Uterus (tissue), 3 donors: ENCODE measurements at regions not wholly inside any gene's neighbourhood (a gene's known extent, or its start where the extent isn't known, plus 50 kb on each side); places are given as distances from the start of the nearest gene placed in this dataset.

Source experiments
- DNase-seq, 2 donors: peaks; one replicate each; pipeline ENCODE4 v3.0.0-alpha.2; 2019 to 2020
- H3K27ac ChIP-seq, 2 donors: fragments of 200-600 bp; sonication (generic); 1 replicate in 1 of 2; 2 replicates in 1 of 2; pipeline ENCODE4 v1.5.1; 2016 to 2018
- H3K27me3 ChIP-seq, 2 donors: fragments of 200-600 bp; sonication (generic); one replicate each; pipeline ENCODE4 v1.5.1; 2018 to 2019; ENCODE audit warnings: control low read depth in 1 of 2
- H3K36me3 ChIP-seq, 2 donors: fragments of 200-600 bp; sonication (generic); one replicate each; pipeline ENCODE4 v1.5.1; 2019; ENCODE audit warnings: control low read depth in 1 of 2
- H3K4me1 ChIP-seq, 2 donors: fragments of 200-600 bp; sonication (generic); one replicate each; pipeline ENCODE4 v1.5.1; 2018 to 2019; ENCODE audit warnings: control low read depth in 1 of 2
- H3K4me3 ChIP-seq, 2 donors: fragments of 200-600 bp; sonication (generic); 1 replicate in 1 of 2; 2 replicates in 1 of 2; pipeline ENCODE4 v1.5.1; 2018 to 2019; ENCODE audit warnings: mild to moderate bottlenecking in 1 of 2
- H3K9me3 ChIP-seq, 2 donors: fragments of 200-600 bp; sonication (generic); one replicate each; pipeline ENCODE4 v1.5.1; 2019; ENCODE audit warnings: control low read depth in 1 of 2
- CTCF ChIP-seq, 4 experiments: fragments of 200-600 bp in 2 of 4; fragments of 450-650 bp in 2 of 4; sonication (generic) in 2 of 4; IDR thresholded peaks; one replicate each; pipeline ENCODE4 v1.5.1; 2016 to 2019; ENCODE audit warnings: antibody characterized with exemption in 4 of 4, mild to moderate bottlenecking in 2 of 4, moderate library complexity in 1 of 4
- POLR2A ChIP-seq, 2 donors: fragments of 450-650 bp; IDR thresholded peaks; one replicate each; pipeline ENCODE4 v1.6.1; 2016; ENCODE audit warnings: antibody characterized with exemption in 2 of 2, mild to moderate bottlenecking in 1 of 2, moderate library complexity in 1 of 2
- intact Hi-C: fragments of 100-400 bp; cut with DNase I; formaldehyde crosslinking; loops from one replicate; pipeline ENCODE4 v1.15.1; 2023; ENCODE audit warnings: low total_unique reads
- donor health status: DM: yes; HTN: yes; CAD: no.

- no peaks in the 10 kb centered on the region for H3K9me3 ChIP-seq
- intact Hi-C loops = no loop called here
- no peaks in the 10 kb centered on the region for H3K36me3 ChIP-seq
- H3K4me3 ChIP-seq = no peak overlapping the region
- H3K4me1 ChIP-seq = peaks cover 0 to 7% of the 10 kb centered on the region in 2 donors
- no peaks in the 10 kb centered on the region for H3K27me3 ChIP-seq
- H3K27ac ChIP-seq = no peak overlapping the region
- no peak for TF ChIP-seq POLR2A (IDR thresholded peaks at IDR 0.05)
- TF ChIP-seq CTCF (IDR thresholded peaks at IDR 0.05) = no peak
- DNase-seq = no peak
Measured at GRCh38 chr14:104434214-104435076, 145.1 kb upstream of the C14orf180 start.

GRCh38 chr14:104435147-104436046 lies 144.2 kb upstream of the C14orf180 start:
- peaks cover 0 to 7% of the 10 kb centered on the region in 2 donors for H3K4me1 ChIP-seq
- no peaks in the 10 kb centered on the region for H3K9me3 ChIP-seq
- no peak overlapping the region for H3K27ac ChIP-seq
- TF ChIP-seq CTCF (IDR thresholded peaks at IDR 0.05) (no peak), POLR2A (IDR thresholded peaks at IDR 0.05) (no peak)
- DNase-seq = no peak
- H3K27me3 ChIP-seq = no peaks in the 10 kb centered on the region
- intact Hi-C loops = no loop called here
- H3K36me3 ChIP-seq = no peaks in the 10 kb centered on the region
- no peak overlapping the region for H3K4me3 ChIP-seq

- H3K36me3 ChIP-seq = no peaks in the 10 kb centered on the region
- H3K9me3 ChIP-seq = no peaks in the 10 kb centered on the region
- H3K4me3 ChIP-seq = no peak overlapping the region
- intact Hi-C loops = no loop called here
- H3K27ac ChIP-seq = no peak overlapping the region
- TF ChIP-seq POLR2A (IDR thresholded peaks at IDR 0.05) (no peak), CTCF (IDR thresholded peaks at IDR 0.05) (no peak)
- no peaks in the 10 kb centered on the region for H3K27me3 ChIP-seq
- peaks cover 0 to 7% of the 10 kb centered on the region in 2 donors for H3K4me1 ChIP-seq
- no peak for DNase-seq
Measured at GRCh38 chr14:104436047-104436591, 143.4 kb upstream of the C14orf180 start.

- no peak for TF ChIP-seq POLR2A (IDR thresholded peaks at IDR 0.05)
- Histone ChIP-seq H3K36me3 (no peaks in the 10 kb centered on the region), H3K9me3 (no peaks in the 10 kb centered on the region), H3K27me3 (no peaks in the 10 kb centered on the region), H3K4me1 (peaks cover 0 to 7% of the 10 kb centered on the region in 2 donors), H3K4me3 (no peak overlapping the region), H3K27ac (no peak overlapping the region)
- DNase-seq = no peak
- intact Hi-C loops = no loop called here
Measured at GRCh38 chr14:104436741-104437701, 142.5 kb upstream of the C14orf180 start.

GRCh38 chr14:104437703-104438102 lies 141.9 kb upstream of the C14orf180 start:
- Histone ChIP-seq H3K27me3 (no peaks in the 10 kb centered on the region), H3K9me3 (no peaks in the 10 kb centered on the region), H3K4me3 (no peak overlapping the region), H3K27ac (no peak overlapping the region), H3K36me3 (no peaks in the 10 kb centered on the region), H3K4me1 (peaks cover 0 to 7% of the 10 kb centered on the region in 2 donors)
- TF ChIP-seq CTCF (IDR thresholded peaks at IDR 0.05) = no peak
- no peak for TF ChIP-seq POLR2A (IDR thresholded peaks at IDR 0.05)
- intact Hi-C loops = no loop called here
- DNase-seq = no peak
